ENCODE measurements at regions not wholly inside any gene's neighbourhood (a gene's known extent, or its start where the extent isn't known, plus 50 kb on each side); places are given as distances from the start of the nearest gene placed in this dataset.

DNA sequence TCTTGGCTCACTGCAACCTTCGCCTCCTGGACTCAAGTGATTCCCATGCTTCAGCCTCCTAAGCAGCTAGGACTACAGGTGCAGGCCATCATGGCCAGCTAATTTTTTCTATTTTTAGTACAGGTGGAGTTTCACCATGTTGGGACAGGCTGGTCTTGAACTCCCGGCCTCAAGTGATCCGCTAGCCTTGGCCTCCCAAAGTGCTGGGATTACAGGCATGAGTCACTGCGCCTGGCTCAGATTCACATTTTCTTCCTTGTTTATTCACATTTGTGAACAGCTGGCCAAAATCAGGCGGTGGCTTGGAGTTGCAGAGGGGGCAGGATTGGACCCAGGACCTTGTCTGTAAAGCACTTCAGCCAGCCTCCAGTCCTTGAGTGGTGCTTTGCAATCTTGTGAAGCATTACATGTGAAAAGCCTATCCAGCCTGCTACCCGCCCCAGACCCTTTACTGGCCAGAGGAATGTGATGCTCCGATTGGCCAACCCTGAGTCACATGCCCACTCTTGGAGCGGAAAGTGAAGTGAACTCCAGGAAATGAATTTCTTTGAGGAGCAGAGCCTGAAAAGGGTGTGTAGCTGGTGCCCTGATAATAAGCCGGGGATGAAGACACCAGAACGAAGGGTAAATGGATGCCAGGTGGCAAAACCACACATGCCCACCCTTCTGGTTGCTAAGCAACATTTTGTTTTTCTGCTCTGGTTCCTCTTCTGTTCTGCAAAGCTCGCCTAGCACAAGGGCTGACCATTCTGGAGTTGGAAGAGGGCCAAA is 62.6 kb upstream of the PTPRJ start:
- H3K9me3 Mint-ChIP-seq (ENCODE audit: insufficient read depth): no peaks in the 10 kb centered on the region
- peak overlapping the region; percentile 98 for H3K27ac Mint-ChIP-seq
- no peaks in the 10 kb centered on the region for H3K27me3 Mint-ChIP-seq
- peak overlapping the region; percentile 17 for H2AFZ ChIP-seq (ENCODE audit: insufficient read depth, low read depth, low read length, poor library complexity, severe bottlenecking)
- intact Hi-C loops (cut with micrococcal nuclease): loop anchor here (1.0 kb wide), 4 partner anchors 17 to 193 kb away; no protein-coding TSS in a partner anchor
- peak overlapping the region; percentile 53 for H3K9ac ChIP-seq (ENCODE audit: low read length)
- ATAC-seq (ENCODE audit: low read depth) (peak; percentile 69), DNase-seq (peak; percentile 93)
- H3K79me2 ChIP-seq (ENCODE audit: control insufficient read depth, insufficient read depth, low read length): no peaks in the 10 kb centered on the region
- no peaks in the 10 kb centered on the region for H4K20me1 ChIP-seq (ENCODE audit: control insufficient read depth, insufficient read depth, low read length, poor library complexity, severe bottlenecking)
- peak overlapping the region in 1 of 5 experiments; percentile 20 for H3K4me3 ChIP-seq (ENCODE audit: control extremely low read depth in 1 of 5, extremely low read depth in 1 of 5, insufficient read depth in 1 of 5, low read depth in 2 of 5, low read length in 4 of 5)
- ChIA-PET POLR2A (interaction anchor here (0.5 to 1.6 kb wide), 5 partner anchors 10 to 68 kb away, joined by 3 to 8 read pairs (median 4); no protein-coding TSS in a partner anchor), CTCF (interaction anchor here (1.0 to 4.7 kb wide), 7 partner anchors 9 to 190 kb away, joined by 3 to 51 read pairs (median 5); no protein-coding TSS in a partner anchor)
- TF ChIP-seq EZH2 (IDR thresholded peaks at IDR 0.05; ENCODE audit: borderline replicate concordance, insufficient read depth, low read depth, low read length, poor library complexity, severe bottlenecking): no peak
- TF ChIP-seq, protein P1, sequence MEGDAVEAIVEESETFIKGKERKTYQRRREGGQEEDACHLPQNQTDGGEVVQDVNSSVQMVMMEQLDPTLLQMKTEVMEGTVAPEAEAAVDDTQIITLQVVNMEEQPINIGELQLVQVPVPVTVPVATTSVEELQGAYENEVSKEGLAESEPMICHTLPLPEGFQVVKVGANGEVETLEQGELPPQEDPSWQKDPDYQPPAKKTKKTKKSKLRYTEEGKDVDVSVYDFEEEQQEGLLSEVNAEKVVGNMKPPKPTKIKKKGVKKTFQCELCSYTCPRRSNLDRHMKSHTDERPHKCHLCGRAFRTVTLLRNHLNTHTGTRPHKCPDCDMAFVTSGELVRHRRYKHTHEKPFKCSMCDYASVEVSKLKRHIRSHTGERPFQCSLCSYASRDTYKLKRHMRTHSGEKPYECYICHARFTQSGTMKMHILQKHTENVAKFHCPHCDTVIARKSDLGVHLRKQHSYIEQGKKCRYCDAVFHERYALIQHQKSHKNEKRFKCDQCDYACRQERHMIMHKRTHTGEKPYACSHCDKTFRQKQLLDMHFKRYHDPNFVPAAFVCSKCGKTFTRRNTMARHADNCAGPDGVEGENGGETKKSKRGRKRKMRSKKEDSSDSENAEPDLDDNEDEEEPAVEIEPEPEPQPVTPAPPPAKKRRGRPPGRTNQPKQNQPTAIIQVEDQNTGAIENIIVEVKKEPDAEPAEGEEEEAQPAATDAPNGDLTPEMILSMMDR (IDR thresholded peaks at IDR 0.05): no peak
- peaks cover 87 to 98% of the 10 kb centered on the region in 2 donors for H3K4me1 ChIP-seq (ENCODE audit: control insufficient read depth in 2 of 2, insufficient read depth in 2 of 2, low read length in 2 of 2)
- no peaks in the 10 kb centered on the region for H3K9me3 ChIP-seq (ENCODE audit: control extremely low read depth in 1 of 3, control insufficient read depth in 2 of 3, insufficient read depth in 1 of 3, low read length in 2 of 3)
- peak overlapping the region; percentile 89 to 93 for H3K27ac ChIP-seq (ENCODE audit: low read length in 2 of 2)
- no peaks in the 10 kb centered on the region for H3K27me3 ChIP-seq (replicated peaks in 1 of 4; ENCODE audit: control extremely low read depth in 1 of 4, control insufficient read depth in 3 of 4, insufficient read depth in 4 of 4, low read length in 3 of 4)
- H3K4me2 ChIP-seq (replicated peaks; ENCODE audit: low read depth, low read length, poor library complexity, severe bottlenecking): peak overlapping the region; percentile 71
- H3K4me1 Mint-ChIP-seq: peaks cover 84% of the 10 kb centered on the region
- 43% methylated on average over 9 of the region's 11 CpGs for WGBS (ENCODE audit: insufficient coverage)
- no peaks in the 10 kb centered on the region for H3K36me3 ChIP-seq (replicated peaks in 1 of 2; ENCODE audit: control extremely low read depth in 1 of 2, control insufficient read depth in 1 of 2, extremely low read depth in 1 of 2, insufficient read depth in 2 of 2, low read length in 1 of 2)
- H3K4me3 Mint-ChIP-seq: peak overlapping the region; percentile 61

DNA sequence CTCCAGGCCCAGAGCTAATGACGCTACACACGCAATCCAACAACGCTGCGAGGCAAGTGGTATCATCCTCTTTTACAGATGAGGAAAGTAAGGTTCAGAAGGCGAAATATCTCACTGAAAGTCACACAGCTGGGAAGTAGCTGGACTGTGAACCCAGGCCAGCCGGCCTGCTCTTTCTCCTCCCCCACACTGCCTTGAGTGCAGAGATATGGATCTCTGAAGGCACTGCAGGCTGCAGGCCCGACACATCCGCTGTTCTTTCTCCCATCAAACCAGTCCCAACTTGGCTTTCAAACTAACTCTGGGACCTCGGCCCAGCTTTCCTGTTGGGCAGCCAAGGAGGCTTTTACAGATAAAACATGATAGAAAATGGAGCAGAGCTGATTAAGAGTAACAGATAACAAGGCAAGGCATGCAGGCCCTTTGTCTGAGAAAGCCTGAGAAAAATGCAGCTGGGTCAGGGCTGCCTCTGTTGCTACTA is 64.0 kb upstream of the PTPRJ start:
- no peaks in the 10 kb centered on the region for H3K79me2 ChIP-seq (ENCODE audit: control insufficient read depth, insufficient read depth, low read length)
- no peaks in the 10 kb centered on the region for H3K9me3 Mint-ChIP-seq (ENCODE audit: insufficient read depth)
- peak overlapping the region; percentile 45 for H3K4me3 Mint-ChIP-seq
- no peak for DNase-seq
- H3K9ac ChIP-seq (ENCODE audit: low read length): no peak overlapping the region
- no peaks in the 10 kb centered on the region for H3K27me3 ChIP-seq (replicated peaks in 1 of 4; ENCODE audit: control extremely low read depth in 1 of 4, control insufficient read depth in 3 of 4, insufficient read depth in 4 of 4, low read length in 3 of 4)
- intact Hi-C loops (cut with micrococcal nuclease): no loop called here
- peak overlapping the region; percentile 98 for H3K27ac Mint-ChIP-seq
- H3K4me2 ChIP-seq (replicated peaks; ENCODE audit: low read depth, low read length, poor library complexity, severe bottlenecking): peak overlapping the region; percentile 51
- H2AFZ ChIP-seq (ENCODE audit: insufficient read depth, low read depth, low read length, poor library complexity, severe bottlenecking): peak overlapping the region; percentile 26
- H3K36me3 ChIP-seq (replicated peaks in 1 of 2; ENCODE audit: control extremely low read depth in 1 of 2, control insufficient read depth in 1 of 2, extremely low read depth in 1 of 2, insufficient read depth in 2 of 2, low read length in 1 of 2): no peaks in the 10 kb centered on the region
- H3K4me1 Mint-ChIP-seq: peaks cover 84% of the 10 kb centered on the region
- H3K27me3 Mint-ChIP-seq: no peaks in the 10 kb centered on the region
- POLR2A ChIA-PET: interaction anchor here (1.1 kb wide), 1 partner anchor 34 kb away, joined by 3 read pairs; no protein-coding TSS in a partner anchor
- no peaks in the 10 kb centered on the region for H3K9me3 ChIP-seq (ENCODE audit: control extremely low read depth in 1 of 3, control insufficient read depth in 2 of 3, insufficient read depth in 1 of 3, low read length in 2 of 3)
- H3K4me1 ChIP-seq (ENCODE audit: control insufficient read depth in 2 of 2, insufficient read depth in 2 of 2, low read length in 2 of 2): peaks cover 79 to 84% of the 10 kb centered on the region in 2 donors
- TF ChIP-seq EZH2 (IDR thresholded peaks at IDR 0.05; ENCODE audit: borderline replicate concordance, insufficient read depth, low read depth, low read length, poor library complexity, severe bottlenecking): no peak
- TF ChIP-seq, protein P1 (IDR thresholded peaks at IDR 0.05): no peak
- no peak overlapping the region for H3K4me3 ChIP-seq (ENCODE audit: control extremely low read depth in 1 of 5, extremely low read depth in 1 of 5, insufficient read depth in 1 of 5, low read depth in 2 of 5, low read length in 4 of 5)
- no peak for ATAC-seq (ENCODE audit: low read depth)
- peak overlapping the region; percentile 24 to 93 for H3K27ac ChIP-seq (ENCODE audit: low read length in 2 of 2)
- no peaks in the 10 kb centered on the region for H4K20me1 ChIP-seq (ENCODE audit: control insufficient read depth, insufficient read depth, low read length, poor library complexity, severe bottlenecking)
- CTCF ChIA-PET: interaction anchor here (0.9 to 1.5 kb wide), 4 partner anchors 8 to 63 kb away, joined by 3 to 6 read pairs (median 3); no protein-coding TSS in a partner anchor
- 93% methylated on average over 5 of the region's 9 CpGs for WGBS (ENCODE audit: insufficient coverage)

Data from B cell (primary cell).